ENCODE measurements at regions not wholly inside any gene's neighbourhood (a gene's known extent, or its start where the extent isn't known, plus 50 kb on each side); places are given as distances from the start of the nearest gene placed in this dataset.

DNA sequence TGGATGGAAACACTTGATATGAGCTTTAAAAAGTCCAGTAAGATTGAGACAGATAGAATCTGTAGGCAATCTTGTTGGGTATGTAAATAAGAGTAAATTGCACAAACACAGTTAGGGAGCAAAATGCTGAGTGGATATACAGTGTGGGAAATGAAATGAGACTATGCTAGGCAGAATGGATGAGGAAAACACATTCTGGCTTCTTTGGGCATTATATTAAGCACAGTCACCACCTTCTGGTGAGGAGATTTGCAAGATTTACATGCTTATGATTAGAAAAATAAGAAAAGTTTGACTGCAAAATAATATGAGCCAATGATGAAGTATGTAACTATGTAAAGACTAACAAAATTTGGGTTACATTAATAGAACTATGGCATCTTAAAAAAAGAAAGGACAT, 2165.0 kb upstream of the CELF4 start:
- POLR2A ChIA-PET, result no interaction called here
- CTCF ChIA-PET, result no interaction called here

DNA sequence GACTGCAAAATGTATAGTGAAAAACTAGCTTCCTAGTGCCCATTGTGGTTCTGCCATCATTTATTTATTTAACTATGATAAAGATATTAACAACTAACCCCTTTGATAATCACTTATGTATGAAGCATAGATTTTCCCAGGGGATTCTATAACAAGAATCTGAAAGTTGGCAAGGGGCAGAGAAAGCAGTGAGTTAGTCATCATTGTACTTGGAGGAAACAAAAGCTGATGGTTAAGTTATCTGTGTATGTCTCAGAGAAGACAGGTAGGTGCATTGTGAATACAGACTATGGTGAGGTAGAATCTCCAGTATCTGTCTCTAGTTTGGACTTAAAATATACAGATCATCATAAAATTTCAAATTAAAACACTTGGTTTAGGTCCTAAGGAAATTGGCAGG, 2159.1 kb upstream of the CELF4 start:
- ChIA-PET CTCF (no interaction called here), POLR2A (no interaction called here)

DNA sequence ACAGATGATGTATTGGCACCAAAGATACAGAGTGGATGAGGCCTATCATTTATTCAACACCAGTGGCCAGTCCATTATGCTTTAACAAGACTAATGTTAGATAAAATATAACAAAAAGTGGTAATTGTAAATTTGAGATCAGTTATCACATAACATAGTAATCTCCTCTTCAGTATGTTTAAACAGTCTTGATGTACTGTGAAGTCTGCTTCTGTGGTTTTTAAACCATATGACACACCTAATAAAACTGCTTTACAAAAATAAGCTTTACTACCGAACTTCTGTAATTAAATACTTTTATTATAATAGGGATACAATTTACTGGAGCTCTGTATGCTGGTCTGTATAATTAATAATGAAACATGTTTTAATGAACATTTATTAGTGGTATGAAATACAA, 2156.1 kb upstream of the CELF4 start:
- ChIA-PET POLR2A (no interaction called here), CTCF (no interaction called here)

GRCh38 chr18:39713961-39714360, 2148.4 kb upstream of the CELF4 start:
- POLR2A ChIA-PET, result no interaction called here
- CTCF ChIA-PET, result no interaction called here

GRCh38 chr18:39711701-39712100, 2146.1 kb upstream of the CELF4 start:
- POLR2A ChIA-PET, result no interaction called here
- CTCF ChIA-PET, result no interaction called here

DNA sequence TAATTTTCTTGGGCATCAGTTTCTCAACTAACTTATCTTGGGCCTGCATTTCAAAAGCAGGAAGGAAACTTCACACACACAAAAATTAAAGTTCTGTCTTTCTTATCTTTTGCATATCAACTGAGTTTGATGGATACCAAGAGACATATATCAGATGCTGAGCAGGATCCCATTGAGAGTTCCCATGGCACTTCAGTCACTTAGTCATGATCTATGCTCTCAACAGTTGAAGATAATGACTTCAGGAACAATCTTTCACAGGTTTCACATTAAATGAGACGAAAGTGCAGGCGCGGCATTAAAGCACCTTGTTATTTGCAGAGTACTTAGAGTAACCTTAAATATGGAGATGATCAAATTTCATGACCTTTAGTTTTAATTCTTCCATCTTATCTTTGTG, 2139.8 kb upstream of the CELF4 start:
- CTCF ChIA-PET, result no interaction called here
- POLR2A ChIA-PET, result no interaction called here

DNA sequence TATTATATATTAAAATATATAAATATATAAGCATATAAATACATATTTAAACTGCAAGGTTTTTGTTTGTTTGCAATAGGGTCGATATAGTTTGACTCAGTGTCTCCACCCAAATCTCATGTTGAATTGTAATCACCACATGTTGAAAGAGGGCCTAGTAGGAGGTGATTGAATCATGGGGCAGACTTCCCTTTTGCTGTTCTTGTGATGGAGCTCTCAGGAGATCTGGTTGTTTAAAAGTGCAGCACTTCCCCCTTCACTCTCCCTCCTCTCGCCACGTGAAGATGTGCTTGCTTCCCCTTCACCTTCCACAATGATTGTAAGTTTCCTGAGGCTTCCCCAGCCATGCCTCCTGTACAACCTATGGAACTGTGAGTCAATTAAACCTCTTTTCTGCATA, 2137.3 kb upstream of the CELF4 start:
- CTCF ChIA-PET, result no interaction called here
- POLR2A ChIA-PET, result no interaction called here

- POLR2A ChIA-PET, result no interaction called here
- CTCF ChIA-PET, result no interaction called here
Measured at GRCh38 chr18:39701839-39702238, 2136.2 kb upstream of the CELF4 start.

- POLR2A ChIA-PET, result no interaction called here
Measured at GRCh38 chr18:39701055-39701783, 2135.6 kb upstream of the CELF4 start.

GRCh38 chr18:39699340-39699964, 2133.9 kb upstream of the CELF4 start:
- ChIA-PET POLR2A (no interaction called here), CTCF (no interaction called here)

More at GRCh38 chr18:39701055-39701783, 2135.6 kb upstream of the CELF4 start:
- CTCF ChIA-PET, result no interaction called here

DNA sequence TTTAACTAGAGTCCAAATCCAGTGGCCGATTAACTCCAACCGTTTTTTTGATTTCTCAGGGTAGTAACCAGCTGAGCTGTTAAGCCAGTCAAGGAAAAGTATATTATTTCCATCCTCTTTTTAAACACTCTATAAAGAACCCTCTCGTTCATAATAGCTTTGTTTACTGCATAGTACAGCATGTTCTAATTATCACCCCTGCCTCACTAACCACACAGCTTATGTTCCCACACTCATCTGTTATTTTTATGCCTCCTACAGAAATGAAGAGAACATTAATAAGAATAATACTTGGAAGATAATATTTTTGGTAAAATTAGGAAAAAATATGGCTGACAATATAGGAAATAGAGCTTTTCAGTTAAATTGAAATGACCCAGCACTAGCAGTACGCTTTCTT, 2132.8 kb upstream of the CELF4 start:
- ChIA-PET CTCF (no interaction called here), POLR2A (no interaction called here)

DNA sequence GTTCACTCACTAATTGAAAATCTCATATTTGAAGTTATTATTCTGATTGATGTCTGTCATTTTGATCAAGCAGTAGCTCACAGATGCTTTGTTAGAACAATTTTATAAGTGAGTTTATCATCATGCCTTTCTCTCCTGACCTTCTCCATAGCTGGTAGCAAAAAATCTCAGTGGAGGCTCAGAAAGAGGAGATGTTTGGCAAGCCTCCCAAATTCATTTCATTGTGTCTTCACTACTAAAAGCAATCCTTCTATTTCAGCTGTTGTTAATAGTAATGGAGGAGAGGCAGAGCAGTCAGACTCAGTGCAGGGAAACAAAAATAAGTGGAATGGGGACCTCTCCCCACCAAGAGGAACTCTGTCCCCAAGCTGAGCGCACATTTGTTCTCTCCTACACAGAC, 2127.8 kb upstream of the CELF4 start:
- ChIA-PET CTCF (no interaction called here), POLR2A (no interaction called here)

DNA sequence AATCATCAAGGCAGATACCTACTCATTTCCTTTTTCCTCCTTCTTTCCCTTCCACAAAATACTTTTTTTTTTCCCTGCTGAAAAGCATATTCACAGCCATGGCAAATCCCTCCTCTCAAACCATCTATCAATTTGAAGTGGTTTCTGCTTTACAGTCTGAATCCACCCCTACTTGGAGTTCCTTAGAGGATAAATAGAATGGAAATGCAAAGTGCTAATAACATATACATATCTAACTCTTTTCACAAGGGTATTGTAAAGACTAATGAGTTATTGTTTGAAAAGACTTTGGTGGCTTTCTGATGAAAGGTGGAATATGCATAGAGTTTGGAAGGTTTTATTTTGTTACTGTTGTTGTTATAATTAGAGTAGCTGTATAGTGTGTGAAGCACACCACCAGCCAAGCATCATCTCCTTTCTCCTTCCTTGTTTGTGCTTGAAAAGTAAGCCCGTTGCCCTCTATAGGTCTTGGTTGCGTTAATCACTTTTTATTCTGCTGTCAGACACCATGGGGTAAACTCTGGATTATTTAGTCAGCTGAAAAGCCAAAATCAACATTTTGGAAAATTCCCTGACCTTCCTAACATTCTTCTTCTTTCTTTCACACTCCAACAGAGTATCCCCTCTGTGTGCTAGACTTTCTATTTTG, 2126.9 kb upstream of the CELF4 start:
- ChIA-PET POLR2A (no interaction called here), CTCF (no interaction called here)

DNA sequence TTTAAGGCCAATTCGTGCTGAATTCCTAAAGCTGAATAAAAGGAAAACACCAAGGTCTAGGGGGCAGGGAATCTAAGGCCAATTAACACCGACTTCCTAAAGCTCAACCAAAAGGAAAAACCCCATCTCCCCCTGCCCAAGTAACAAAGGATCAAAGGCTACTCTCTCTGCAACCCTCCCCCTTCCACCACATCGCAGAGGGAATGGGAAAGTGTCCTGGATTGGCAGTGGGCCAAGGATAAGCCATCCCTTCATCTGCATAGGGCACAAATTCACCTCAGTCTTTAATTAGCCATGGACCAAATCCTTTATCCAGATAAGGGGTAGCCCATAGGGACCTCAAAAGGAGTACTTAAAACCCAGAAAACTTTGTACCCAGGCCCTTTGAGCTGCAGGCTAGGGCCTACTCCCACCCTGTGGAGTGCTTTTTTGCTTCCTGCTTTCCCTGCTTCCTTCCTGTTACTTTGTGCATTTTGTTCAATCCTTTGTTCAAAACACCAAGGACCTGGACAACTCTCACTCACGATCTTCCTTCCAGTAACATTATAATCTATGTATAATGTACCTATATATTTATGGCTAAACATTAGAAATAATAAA, 2119.8 kb upstream of the CELF4 start:
- POLR2A ChIA-PET, result no interaction called here

DNA sequence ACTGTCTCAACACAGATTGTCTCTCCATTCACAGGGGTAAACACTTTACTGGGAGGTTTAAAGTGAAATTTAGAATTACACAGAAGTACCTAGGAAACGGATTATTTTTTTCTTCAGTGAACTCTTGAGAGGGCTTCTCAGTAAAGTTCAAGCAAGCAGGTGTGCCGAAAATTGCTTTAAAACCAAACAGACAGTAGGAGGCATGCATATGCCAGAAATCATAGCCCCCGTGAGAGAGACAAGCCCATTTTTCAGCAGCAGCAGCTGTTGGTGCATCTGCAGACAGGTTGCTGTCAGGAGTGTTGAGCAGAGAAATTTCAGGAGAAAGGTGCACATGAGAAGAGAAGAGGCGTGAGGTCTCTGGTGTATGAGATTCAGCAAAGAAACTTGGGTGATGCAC, 2115.5 kb upstream of the CELF4 start:
- ChIA-PET POLR2A (no interaction called here), CTCF (no interaction called here)

More for the DNA sequence above, 2119.8 kb upstream of the CELF4 start:
- CTCF ChIA-PET, result no interaction called here

GRCh38 chr18:39675906-39676305, 2110.3 kb upstream of the CELF4 start:
- ChIA-PET POLR2A (no interaction called here), CTCF (no interaction called here)

- ChIA-PET CTCF (no interaction called here), POLR2A (no interaction called here)
Measured at GRCh38 chr18:39675368-39675767, 2109.8 kb upstream of the CELF4 start.

- POLR2A ChIA-PET, result no interaction called here
- CTCF ChIA-PET, result no interaction called here
Measured at GRCh38 chr18:39672171-39672570, 2106.6 kb upstream of the CELF4 start.

DNA sequence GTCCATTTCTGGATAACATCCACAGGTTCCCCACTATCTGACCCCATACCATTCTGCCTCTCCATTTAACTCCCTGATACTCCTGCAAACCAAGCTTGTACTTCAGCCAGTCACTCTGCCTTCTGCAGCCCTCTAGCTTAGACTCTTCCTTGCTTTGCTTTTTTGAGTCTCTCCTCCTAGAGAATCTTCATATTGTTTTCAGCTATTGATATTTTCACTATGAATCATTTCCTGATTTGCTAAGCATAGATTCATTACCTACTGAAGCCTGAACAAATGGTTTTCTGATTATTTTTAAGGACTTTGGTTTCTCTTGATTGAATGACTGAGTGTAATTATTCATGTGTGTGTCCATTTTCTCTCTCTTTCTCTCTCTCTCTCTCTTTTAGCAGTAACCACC, 2102.3 kb upstream of the CELF4 start:
- POLR2A ChIA-PET, result no interaction called here
- CTCF ChIA-PET, result no interaction called here

DNA sequence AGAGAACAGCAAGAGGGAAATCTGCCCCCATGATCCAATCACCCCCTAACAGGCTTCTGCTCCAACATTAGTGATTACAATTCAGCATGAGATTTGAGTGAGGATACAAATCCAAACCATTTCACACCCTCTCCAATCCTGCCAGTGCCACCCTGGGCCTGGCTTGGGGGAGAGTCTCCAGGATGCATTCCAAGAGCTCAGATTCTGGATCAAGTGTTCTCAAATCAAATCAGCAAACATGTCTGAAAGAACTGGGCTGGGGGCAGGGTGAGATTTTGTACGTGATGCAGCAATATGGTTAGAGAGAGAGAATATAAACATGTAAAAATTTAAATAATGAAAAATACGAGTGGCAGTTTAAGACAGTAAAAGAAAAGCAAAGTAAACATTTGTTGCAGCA, 2100.9 kb upstream of the CELF4 start:
- CTCF ChIA-PET, result no interaction called here
- POLR2A ChIA-PET, result no interaction called here

GRCh38 chr18:39661856-39662366, 2096.3 kb upstream of the CELF4 start:
- ChIA-PET CTCF (no interaction called here), POLR2A (no interaction called here)

Data from activated CD8-positive, alpha-beta memory T cell treated with anti-CD3 and anti-CD28 coated beads for 36 hours (primary cell).